ENCODE measurements at regions not wholly inside any gene's neighbourhood (a gene's known extent, or its start where the extent isn't known, plus 50 kb on each side); places are given as distances from the start of the nearest gene placed in this dataset.

DNA sequence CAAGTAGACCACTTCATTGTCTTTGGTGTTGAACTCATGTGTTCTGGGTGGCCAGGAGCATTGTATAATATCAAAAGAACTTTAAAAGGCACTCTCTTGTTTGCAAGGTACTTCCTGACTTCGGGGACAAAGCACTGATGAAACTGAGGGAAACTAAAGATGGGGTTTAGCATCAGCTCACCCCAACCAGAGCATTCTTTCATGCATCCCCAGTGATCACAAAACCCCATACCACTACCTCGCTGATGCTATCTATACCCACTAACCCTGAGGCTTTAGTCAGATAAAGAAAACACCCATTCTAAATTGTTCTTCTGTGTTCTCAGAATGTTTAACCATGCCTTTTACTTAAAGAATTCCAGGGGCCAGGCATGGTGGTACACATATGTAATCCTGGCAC is 94.5 kb upstream of the DOCK9 start:
- Histone ChIP-seq H2AFZ (ENCODE audit: low read length) (no peak overlapping the region), H3K9ac (ENCODE audit: extremely low read depth, insufficient read length, low read length) (no peak overlapping the region), H3K56ac (ENCODE audit: insufficient read length, low read depth, low read length) (no peak overlapping the region), H3K4me2 (ENCODE audit: insufficient read depth, insufficient read length, low read length) (no peak overlapping the region), H2BK120ac (ENCODE audit: low read depth, low read length, poor library complexity, severe bottlenecking) (no peak overlapping the region), H3K23me2 (ENCODE audit: insufficient read length, low read depth, low read length, poor library complexity, severe bottlenecking) (no peaks in the 10 kb centered on the region), H3K27ac (ENCODE audit: insufficient read length, low read depth, low read length) (no peak overlapping the region), H2BK5ac (ENCODE audit: insufficient read length, low read length) (no peak overlapping the region), H3K4ac (ENCODE audit: low read depth, low read length) (no peak overlapping the region), H3K4me1 (ENCODE audit: insufficient read depth, low read length) (no peaks in the 10 kb centered on the region), H2AK5ac (ENCODE audit: insufficient read length, low read length) (no peak overlapping the region), H3K9me3 (ENCODE audit: control insufficient read depth, low read depth, low read length) (no peaks in the 10 kb centered on the region), H4K8ac (replicated peaks; ENCODE audit: insufficient read length, low read depth, low read length) (no peak overlapping the region), H2BK12ac (ENCODE audit: insufficient read length, low read depth, low read length) (no peak overlapping the region), H2BK15ac (ENCODE audit: low read depth, low read length) (no peak overlapping the region), H3K23ac (ENCODE audit: insufficient read length, low read depth, low read length) (no peak overlapping the region), H4K91ac (ENCODE audit: insufficient read length, low read depth, low read length) (no peak overlapping the region), H3T11ph (ENCODE audit: low read length) (no peak overlapping the region), H3K79me2 (ENCODE audit: insufficient read depth, low read length) (no peaks in the 10 kb centered on the region), H3K14ac (ENCODE audit: insufficient read depth, low read length) (no peak overlapping the region), H4K5ac (ENCODE audit: insufficient read length, low read depth, low read length) (no peak overlapping the region), H3K79me1 (ENCODE audit: insufficient read depth, low read depth, low read length, poor library complexity, severe bottlenecking) (no peaks in the 10 kb centered on the region), H2BK20ac (ENCODE audit: low read depth, low read length, poor library complexity, severe bottlenecking) (no peak overlapping the region), H3K18ac (ENCODE audit: insufficient read length, low read depth, low read length) (no peak overlapping the region), H3K27me3 (ENCODE audit: insufficient read depth, low read length) (no peaks in the 10 kb centered on the region), H4K20me1 (ENCODE audit: control insufficient read depth, insufficient read depth, insufficient read length) (no peaks in the 10 kb centered on the region)
- TF ChIP-seq, protein P1, sequence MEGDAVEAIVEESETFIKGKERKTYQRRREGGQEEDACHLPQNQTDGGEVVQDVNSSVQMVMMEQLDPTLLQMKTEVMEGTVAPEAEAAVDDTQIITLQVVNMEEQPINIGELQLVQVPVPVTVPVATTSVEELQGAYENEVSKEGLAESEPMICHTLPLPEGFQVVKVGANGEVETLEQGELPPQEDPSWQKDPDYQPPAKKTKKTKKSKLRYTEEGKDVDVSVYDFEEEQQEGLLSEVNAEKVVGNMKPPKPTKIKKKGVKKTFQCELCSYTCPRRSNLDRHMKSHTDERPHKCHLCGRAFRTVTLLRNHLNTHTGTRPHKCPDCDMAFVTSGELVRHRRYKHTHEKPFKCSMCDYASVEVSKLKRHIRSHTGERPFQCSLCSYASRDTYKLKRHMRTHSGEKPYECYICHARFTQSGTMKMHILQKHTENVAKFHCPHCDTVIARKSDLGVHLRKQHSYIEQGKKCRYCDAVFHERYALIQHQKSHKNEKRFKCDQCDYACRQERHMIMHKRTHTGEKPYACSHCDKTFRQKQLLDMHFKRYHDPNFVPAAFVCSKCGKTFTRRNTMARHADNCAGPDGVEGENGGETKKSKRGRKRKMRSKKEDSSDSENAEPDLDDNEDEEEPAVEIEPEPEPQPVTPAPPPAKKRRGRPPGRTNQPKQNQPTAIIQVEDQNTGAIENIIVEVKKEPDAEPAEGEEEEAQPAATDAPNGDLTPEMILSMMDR (conservative IDR thresholded peaks at IDR 0.05) = no peak
- DNase-seq = no peak
- Mint-ChIP-seq H3K27ac (no peak overlapping the region), H3K36me3 (ENCODE audit: insufficient read depth in 1 of 3, low read depth in 3 of 3) (peaks cover 0 to 4% (median 0%) of the 10 kb centered on the region in 3 experiments; a peak in 1 of 7 replicates), H3K9me3 (no peaks in the 10 kb centered on the region), H3K4me3 (no peak overlapping the region), H3K4me1 (peaks cover 0 to 3% of the 10 kb centered on the region in 2 experiments; a peak in 2 of 4 replicates), H3K27me3 (ENCODE audit: low read depth) (no peaks in the 10 kb centered on the region; the same call in 1 of the 2 replicates)
- no CpG with 5 or more reads among the region's 2 CpGs for WGBS (ENCODE audit: extremely low coverage, insufficient read length, low lambda C conversion rate)
